Astrocyte of the spinal cord (primary cell): ENCODE measurements at regions not wholly inside any gene's neighbourhood (a gene's known extent, or its start where the extent isn't known, plus 50 kb on each side); places are given as distances from the start of the nearest gene placed in this dataset.
"Not testable (repeated sequence)": the region's sequence is repeated elsewhere in the genome, so short reads cannot be mapped to it uniquely, and the experiment has no call there.

Source experiments
- DNase-seq: peaks from one replicate; pipeline ENCODE4 v3.0.0; 2011; ENCODE audit warnings: low read depth, low spot score
- H3K4me3 ChIP-seq: 2 replicates; pipeline ENCODE4 v1.5.1; 2011; ENCODE audit warnings: low read depth, mild to moderate bottlenecking, low read length, moderate library complexity
- CTCF ChIP-seq: IDR thresholded peaks from 2 replicates; pipeline ENCODE4 v1.5.1; 2012; ENCODE audit warnings: low read depth, mild to moderate bottlenecking, low read length, inconsistent platforms
- in situ Hi-C: cut with HindIII; loops from 2 replicates; pipeline ENCODE4 v1.10.0; 2017; ENCODE audit warnings: low sequenced_read_pairs

- in situ Hi-C loops, result no loop called here
- DNase-seq, result no peak
- H3K4me3 ChIP-seq, result no peak overlapping the region
- TF ChIP-seq CTCF, result no peak
These were observed 429.9 kb downstream of the NR4A2 start for GRCh38 chr2:155902635-155903034.

GRCh38 chr2:155895016-155895415 lies 437.5 kb downstream of the NR4A2 start:
- DNase-seq, result no peak
- in situ Hi-C loops, result no loop called here
- no peak for TF ChIP-seq CTCF
- no peak overlapping the region for H3K4me3 ChIP-seq

DNA sequence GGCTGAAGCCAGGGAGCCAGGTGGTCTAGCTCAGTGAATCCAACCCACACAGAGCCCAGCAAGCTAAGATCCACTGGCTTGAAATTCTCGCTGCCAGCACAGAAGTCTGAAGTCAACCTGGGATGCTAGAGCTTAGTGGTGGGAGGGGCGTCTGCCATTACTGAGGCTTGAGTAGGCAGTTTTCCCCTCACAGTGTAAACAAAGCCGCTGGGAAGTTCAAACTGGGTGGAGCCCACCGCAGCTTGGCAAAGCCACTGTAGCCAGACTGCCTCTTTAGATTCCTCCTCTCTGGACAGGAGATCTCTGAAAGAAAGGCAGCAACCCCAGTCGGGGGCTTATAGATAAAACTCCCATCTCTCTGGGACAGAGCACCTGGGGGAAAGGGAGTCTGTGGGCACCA lies 452.1 kb downstream of the NR4A2 start:
- H3K4me3 ChIP-seq, DNase-seq, in situ Hi-C loops: not testable (repeated sequence)

DNA sequence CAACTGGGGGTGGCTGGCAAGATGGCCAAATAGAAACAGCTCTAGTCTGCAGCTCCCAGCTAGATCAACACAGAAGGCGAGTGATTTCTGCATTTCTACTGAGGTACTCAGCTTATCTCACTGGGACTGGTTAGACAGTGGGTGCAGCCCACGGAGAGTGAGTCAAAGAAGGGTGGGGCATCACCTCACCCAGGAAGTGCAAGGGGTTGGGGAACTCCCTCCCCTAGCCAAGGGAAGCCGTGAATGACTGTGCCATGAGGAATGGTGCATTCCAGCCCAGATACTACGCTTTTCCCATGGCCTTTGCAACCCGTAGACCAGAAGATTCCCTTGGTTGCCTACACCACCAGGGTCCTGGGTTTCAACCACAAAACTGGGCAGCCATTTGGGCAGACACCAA lies 452.6 kb downstream of the NR4A2 start:
- in situ Hi-C loops, H3K4me3 ChIP-seq: not testable (repeated sequence)

DNA sequence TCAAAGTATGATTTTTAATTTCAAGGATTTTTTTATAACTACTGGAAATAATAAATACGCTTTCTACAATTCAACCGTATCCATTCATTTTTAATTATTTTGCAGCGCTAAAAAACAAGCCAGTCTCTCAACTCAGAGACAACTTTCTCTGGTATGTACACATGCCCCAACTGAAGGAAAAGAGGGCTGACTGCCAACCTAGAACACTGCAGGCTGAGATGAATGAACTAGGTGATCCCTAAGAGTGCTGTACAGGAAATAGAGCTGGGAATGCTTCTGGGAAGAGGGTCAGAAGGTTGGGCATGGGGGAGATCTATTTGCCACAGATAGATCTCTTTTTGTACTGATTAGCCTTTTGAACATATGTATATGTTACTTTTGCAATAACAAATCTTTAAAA lies 460.1 kb downstream of the NR4A2 start:
- no peak overlapping the region for H3K4me3 ChIP-seq
- in situ Hi-C loops, result no loop called here
- no peak for DNase-seq
- TF ChIP-seq CTCF, result no peak

More for the DNA sequence above, 452.6 kb downstream of the NR4A2 start:
- peak; percentile 5 for DNase-seq

DNA sequence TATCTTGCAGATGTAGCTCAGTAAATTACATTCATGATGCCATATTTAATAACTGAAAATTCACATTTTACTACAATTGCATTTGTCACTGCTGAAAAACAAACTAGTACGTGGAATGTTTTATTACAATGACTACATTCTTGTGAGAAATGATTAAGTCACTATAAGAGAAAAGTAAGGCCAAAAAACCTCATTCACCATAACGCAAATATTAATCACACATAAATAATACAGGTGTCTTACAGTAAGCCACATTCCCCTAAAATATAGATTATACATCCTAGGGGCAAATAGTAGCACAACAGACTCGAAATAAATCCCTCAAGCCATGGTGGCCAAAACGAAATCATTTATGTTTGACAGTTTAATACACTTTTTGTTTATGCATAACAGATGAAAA lies 460.6 kb downstream of the NR4A2 start:
- no peak for TF ChIP-seq CTCF
- in situ Hi-C loops, result no loop called here

DNA sequence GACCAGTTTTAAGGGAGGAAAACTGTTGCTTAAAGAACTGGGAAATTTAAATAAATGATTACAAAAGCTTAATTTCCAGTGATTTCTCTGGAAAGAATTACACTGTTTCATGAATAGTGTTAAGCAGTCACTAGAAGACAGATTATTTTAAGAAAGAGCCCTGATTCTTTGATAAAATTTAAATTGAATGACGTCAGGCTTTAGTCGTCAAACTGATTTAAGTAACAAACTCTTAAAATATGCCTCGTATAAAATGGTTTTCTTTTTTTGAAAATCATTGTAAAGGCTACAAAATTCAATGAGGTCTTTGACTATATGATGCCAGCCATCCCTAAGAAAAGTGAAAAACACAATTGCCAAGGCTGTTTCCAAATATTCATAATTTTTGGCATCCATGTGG lies 465.0 kb downstream of the NR4A2 start:
- no peak for DNase-seq
- no peak overlapping the region for H3K4me3 ChIP-seq
- no peak for TF ChIP-seq CTCF
- in situ Hi-C loops, result no loop called here

More for the DNA sequence above, 460.6 kb downstream of the NR4A2 start:
- H3K4me3 ChIP-seq, result no peak overlapping the region
- DNase-seq, result no peak

DNA sequence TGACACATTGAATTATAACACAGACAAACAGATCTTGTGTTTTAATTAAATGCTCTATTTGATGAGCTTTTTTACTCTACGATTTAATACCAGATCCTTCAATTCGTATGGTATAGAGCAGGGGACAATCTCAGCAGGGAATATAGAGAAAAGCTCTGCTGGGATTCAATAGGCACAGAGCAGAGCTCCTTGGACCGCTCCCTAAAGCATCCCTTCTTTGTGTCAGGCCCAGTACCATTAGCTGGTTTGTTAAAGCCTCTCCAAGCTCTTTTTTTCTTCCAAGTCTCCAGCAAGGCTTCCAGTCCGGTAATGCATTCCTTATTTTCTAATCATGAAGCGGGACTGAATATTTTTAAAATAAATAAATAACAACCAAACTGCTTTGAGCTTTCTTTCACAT lies 466.0 kb downstream of the NR4A2 start:
- DNase-seq, result no peak
- H3K4me3 ChIP-seq, result no peak overlapping the region
- in situ Hi-C loops, result no loop called here
- TF ChIP-seq CTCF, result no peak
